ENCODE measurements at regions not wholly inside any gene's neighbourhood (a gene's known extent, or its start where the extent isn't known, plus 50 kb on each side); places are given as distances from the start of the nearest gene placed in this dataset.
"Not testable (repeated sequence)": the region's sequence is repeated elsewhere in the genome, so short reads cannot be mapped to it uniquely, and the experiment has no call there.

GRCh38 chr6:56838016-56838555 is 116.8 kb upstream of the BEND6 start:
- no peak for DNase-seq

GRCh38 chr6:56837322-56837894 is 117.5 kb upstream of the BEND6 start:
- no peak for DNase-seq

GRCh38 chr6:56835612-56836011 is 119.3 kb upstream of the BEND6 start:
- DNase-seq: no peak

GRCh38 chr6:56833873-56834272 is 121.0 kb upstream of the BEND6 start:
- no peak for DNase-seq

GRCh38 chr6:56833127-56833791 is 121.6 kb upstream of the BEND6 start:
- no peak for DNase-seq

GRCh38 chr6:56832225-56832624 is 122.7 kb upstream of the BEND6 start:
- DNase-seq: no peak

- no peak for DNase-seq
These were observed 123.6 kb upstream of the BEND6 start for GRCh38 chr6:56831334-56831733.

- DNase-seq: no peak
These were observed 126.8 kb upstream of the BEND6 start for GRCh38 chr6:56827908-56828649.

GRCh38 chr6:56824431-56824830 is 130.5 kb upstream of the BEND6 start:
- DNase-seq: not testable (repeated sequence)

- DNase-seq: no peak
These were observed 133.9 kb upstream of the BEND6 start for GRCh38 chr6:56821005-56821432.

GRCh38 chr6:56820060-56820459 is 134.8 kb upstream of the BEND6 start:
- no peak for DNase-seq

GRCh38 chr6:56819604-56820003 is 135.3 kb upstream of the BEND6 start:
- no peak for DNase-seq

- no peak for DNase-seq
These were observed 138.5 kb upstream of the BEND6 start for GRCh38 chr6:56816370-56816769.

- DNase-seq: no peak
These were observed 139.5 kb upstream of the BEND6 start for GRCh38 chr6:56815436-56815835.

- no peak for DNase-seq
These were observed 140.1 kb upstream of the BEND6 start for GRCh38 chr6:56814802-56815201.

- DNase-seq: no peak
These were observed 140.6 kb upstream of the BEND6 start for GRCh38 chr6:56814308-56814707.

GRCh38 chr6:56812851-56813250 is 142.1 kb upstream of the BEND6 start:
- not testable (repeated sequence) for DNase-seq

GRCh38 chr6:56808871-56809359 is 146.0 kb upstream of the BEND6 start:
- DNase-seq: no peak

- no peak for DNase-seq
These were observed 146.9 kb upstream of the BEND6 start for GRCh38 chr6:56807989-56808337.

GRCh38 chr6:56807326-56807988 is 147.4 kb upstream of the BEND6 start:
- no peak for DNase-seq

- DNase-seq: no peak
These were observed 148.5 kb upstream of the BEND6 start for GRCh38 chr6:56806368-56806767.

GRCh38 chr6:56804996-56805395 is 149.9 kb upstream of the BEND6 start:
- no peak for DNase-seq

GRCh38 chr6:56803594-56803993 is 151.3 kb upstream of the BEND6 start:
- DNase-seq: no peak

Measured in activated effector memory CD4-positive, alpha-beta T cell treated with anti-CD3 and anti-CD28 coated beads, Interleukin-2, amount 50 U/mL, for 16 hours (primary cell).